Thyroid gland (tissue), 4 donors: ENCODE measurements at regions not wholly inside any gene's neighbourhood (a gene's known extent, or its start where the extent isn't known, plus 50 kb on each side); places are given as distances from the start of the nearest gene placed in this dataset.

Experiments
- CTCF ChIP-seq, 6 experiments: fragments of 200-600 bp in 3 of 6; fragments of 450-650 bp in 3 of 6; sonication (generic) in 3 of 6; IDR thresholded peaks; one replicate each; pipeline ENCODE4 v1.5.1; 2016 to 2019; ENCODE audit warnings: antibody characterized with exemption in 6 of 6, mild to moderate bottlenecking in 2 of 6, inconsistent platforms in 1 of 6, moderate library complexity in 1 of 6
- POLR2A ChIP-seq, 2 donors: fragments of 450-650 bp; IDR thresholded peaks; one replicate each; pipeline ENCODE4 v1.6.1; 2017; ENCODE audit warnings: antibody characterized with exemption in 2 of 2, mild to moderate bottlenecking in 2 of 2, moderate library complexity in 1 of 2

DNA sequence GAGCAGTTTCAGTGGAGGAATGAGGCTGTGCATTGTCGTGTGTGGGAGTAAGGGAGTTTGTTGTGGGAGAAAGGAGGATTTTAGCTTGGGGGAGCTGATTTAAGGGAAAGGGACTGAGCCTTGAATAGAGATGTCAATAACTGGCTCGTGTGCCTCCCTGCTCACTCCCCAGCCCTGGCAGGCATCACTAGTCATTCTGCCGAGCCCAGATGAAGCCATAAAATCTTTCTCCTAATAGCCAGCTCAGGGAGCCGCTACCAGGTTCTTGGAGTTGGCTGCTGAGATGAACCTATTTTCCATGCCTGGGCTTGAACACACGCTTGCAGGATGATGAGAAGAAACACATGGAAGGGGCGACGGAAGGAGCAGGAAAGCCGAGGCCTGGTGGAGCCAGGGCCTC is 65.0 kb upstream of the POU3F1 start:
- no peak for TF ChIP-seq POLR2A (IDR thresholded peaks at IDR 0.05)
- no peak for TF ChIP-seq CTCF (IDR thresholded peaks at IDR 0.05)
